GM20431 (cell line): ENCODE measurements at regions not wholly inside any gene's neighbourhood (a gene's known extent, or its start where the extent isn't known, plus 50 kb on each side); places are given as distances from the start of the nearest gene placed in this dataset.

Source experiments
- in situ Hi-C: fragments of 300-500 bp; cut with MseI, MboI; formaldehyde crosslinking; loops from one replicate; pipeline ENCODE4 v1.15.0; 2020; ENCODE audit warnings: low sequenced_read_pairs; ENCODE audit not compliant: unreplicated experiment

GRCh38 chr6:145244349-145245100 is 490.8 kb downstream of the EPM2A start:
- in situ Hi-C loops = no loop called here

GRCh38 chr6:145245119-145245518 is 490.2 kb downstream of the EPM2A start:
- in situ Hi-C loops = no loop called here

GRCh38 chr6:145247692-145248419 is 487.5 kb downstream of the EPM2A start:
- in situ Hi-C loops = no loop called here

GRCh38 chr6:145250436-145250835 is 484.9 kb downstream of the EPM2A start:
- in situ Hi-C loops = no loop called here

GRCh38 chr6:145252737-145253136 is 482.6 kb downstream of the EPM2A start:
- in situ Hi-C loops = no loop called here

GRCh38 chr6:145254649-145255401 is 480.5 kb downstream of the EPM2A start:
- in situ Hi-C loops = no loop called here

- in situ Hi-C loops = no loop called here
Observed at GRCh38 chr6:145257704-145258103, 477.6 kb downstream of the EPM2A start.

- in situ Hi-C loops = no loop called here
Observed at GRCh38 chr6:145258122-145258521, 477.2 kb downstream of the EPM2A start.

GRCh38 chr6:145260484-145261175 is 474.7 kb downstream of the EPM2A start:
- in situ Hi-C loops = no loop called here

GRCh38 chr6:145261758-145262157 is 473.6 kb downstream of the EPM2A start:
- in situ Hi-C loops = no loop called here

GRCh38 chr6:145262771-145263170 is 472.5 kb downstream of the EPM2A start:
- in situ Hi-C loops = no loop called here

- in situ Hi-C loops = no loop called here
Observed at GRCh38 chr6:145263778-145264211, 471.5 kb downstream of the EPM2A start.

GRCh38 chr6:145266432-145267075 is 468.8 kb downstream of the EPM2A start:
- in situ Hi-C loops = no loop called here

- in situ Hi-C loops = no loop called here
Observed at GRCh38 chr6:145267076-145267867, 468.0 kb downstream of the EPM2A start.

GRCh38 chr6:145270464-145270863 is 464.9 kb downstream of the EPM2A start:
- in situ Hi-C loops = no loop called here

GRCh38 chr6:145271040-145271439 is 464.3 kb downstream of the EPM2A start:
- in situ Hi-C loops = no loop called here

- in situ Hi-C loops = no loop called here
Observed at GRCh38 chr6:145271577-145271976, 463.7 kb downstream of the EPM2A start.

GRCh38 chr6:145272246-145272645 is 463.1 kb downstream of the EPM2A start:
- in situ Hi-C loops = no loop called here

- in situ Hi-C loops = no loop called here
Observed at GRCh38 chr6:145273136-145273535, 462.2 kb downstream of the EPM2A start.
